AG10803 (cell line): ENCODE measurements at regions not wholly inside any gene's neighbourhood (a gene's known extent, or its start where the extent isn't known, plus 50 kb on each side); places are given as distances from the start of the nearest gene placed in this dataset.

Source experiments
- DNase-seq: peaks from one replicate; pipeline ENCODE4 v3.0.0; 2010; ENCODE audit warnings: low read depth
- H3K4me3 ChIP-seq: 2 replicates; pipeline ENCODE4 v1.5.1; 2011; ENCODE audit warnings: mild to moderate bottlenecking, low read length, control low read depth
- TF ChIP-seq, protein P1 (sequence below): conservative IDR thresholded peaks from 2 replicates; pipeline ENCODE4 v1.5.1; 2011; ENCODE audit warnings: mild to moderate bottlenecking, low read length, control low read depth, inconsistent platforms

DNA sequence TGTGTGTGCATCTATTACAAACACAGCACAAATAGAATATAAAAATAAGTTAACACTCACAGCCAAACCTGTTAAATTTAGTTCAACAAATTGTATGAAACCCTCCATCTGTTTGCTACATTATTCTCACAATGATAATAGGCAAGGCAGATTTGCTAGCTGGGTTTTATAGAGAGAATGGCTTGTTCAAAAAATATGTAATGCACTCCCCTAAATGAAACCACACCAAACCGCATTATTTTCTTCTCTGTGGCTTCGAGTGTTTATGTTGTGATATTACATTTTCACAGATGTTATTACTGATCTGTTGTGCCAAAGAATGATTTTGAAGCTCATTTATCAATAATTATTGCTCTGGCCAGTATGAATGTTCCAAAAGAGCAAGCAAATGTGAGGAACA is 92.9 kb downstream of the SPATA31D1 start:
- H3K4me3 ChIP-seq = no peak overlapping the region
- peak; percentile 3 for DNase-seq
- TF ChIP-seq, protein P1, sequence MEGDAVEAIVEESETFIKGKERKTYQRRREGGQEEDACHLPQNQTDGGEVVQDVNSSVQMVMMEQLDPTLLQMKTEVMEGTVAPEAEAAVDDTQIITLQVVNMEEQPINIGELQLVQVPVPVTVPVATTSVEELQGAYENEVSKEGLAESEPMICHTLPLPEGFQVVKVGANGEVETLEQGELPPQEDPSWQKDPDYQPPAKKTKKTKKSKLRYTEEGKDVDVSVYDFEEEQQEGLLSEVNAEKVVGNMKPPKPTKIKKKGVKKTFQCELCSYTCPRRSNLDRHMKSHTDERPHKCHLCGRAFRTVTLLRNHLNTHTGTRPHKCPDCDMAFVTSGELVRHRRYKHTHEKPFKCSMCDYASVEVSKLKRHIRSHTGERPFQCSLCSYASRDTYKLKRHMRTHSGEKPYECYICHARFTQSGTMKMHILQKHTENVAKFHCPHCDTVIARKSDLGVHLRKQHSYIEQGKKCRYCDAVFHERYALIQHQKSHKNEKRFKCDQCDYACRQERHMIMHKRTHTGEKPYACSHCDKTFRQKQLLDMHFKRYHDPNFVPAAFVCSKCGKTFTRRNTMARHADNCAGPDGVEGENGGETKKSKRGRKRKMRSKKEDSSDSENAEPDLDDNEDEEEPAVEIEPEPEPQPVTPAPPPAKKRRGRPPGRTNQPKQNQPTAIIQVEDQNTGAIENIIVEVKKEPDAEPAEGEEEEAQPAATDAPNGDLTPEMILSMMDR = no peak

DNA sequence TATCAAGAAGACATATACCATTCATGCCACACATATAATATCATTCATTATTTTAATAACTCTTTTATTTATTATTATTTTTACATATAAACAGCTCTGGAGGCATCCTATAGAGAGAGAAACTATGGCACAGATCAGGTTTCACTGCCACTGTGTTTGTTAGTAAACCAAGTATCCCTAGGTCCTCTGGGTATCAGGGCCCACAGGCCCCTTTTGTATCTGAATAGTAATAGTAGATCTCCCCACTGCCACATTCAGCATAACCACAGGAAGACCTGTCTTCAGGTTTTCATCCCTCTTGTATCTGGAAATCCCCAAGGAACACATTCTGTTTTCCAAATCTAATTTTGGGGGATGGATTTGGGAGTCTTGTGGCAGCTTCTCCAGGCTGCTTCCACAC is 94.0 kb downstream of the SPATA31D1 start:
- no peak overlapping the region for H3K4me3 ChIP-seq
- no peak for DNase-seq
- TF ChIP-seq, protein P1 = no peak

DNA sequence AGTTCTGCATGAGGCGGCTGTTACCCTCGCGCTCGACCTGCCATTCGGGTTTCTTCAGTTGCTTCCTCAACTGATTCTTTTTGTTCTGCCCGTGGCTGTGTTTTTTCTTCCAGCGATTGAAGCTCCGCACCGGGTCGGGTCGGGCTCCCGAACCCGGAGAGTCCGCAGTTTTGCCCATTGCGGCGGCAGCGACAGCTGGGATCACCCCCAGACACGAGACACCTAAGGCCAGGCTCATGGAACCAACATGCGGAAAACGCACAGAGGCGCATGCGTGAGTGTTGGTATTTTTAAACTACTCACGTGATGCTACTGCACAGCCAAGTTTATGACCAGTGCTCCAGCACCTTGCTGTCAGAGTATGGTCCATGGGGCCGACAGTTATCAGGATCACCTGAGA is 100.0 kb downstream of the SPATA31D1 start:
- no peak for DNase-seq
- TF ChIP-seq, protein P1 = no peak
- H3K4me3 ChIP-seq = no peak overlapping the region

DNA sequence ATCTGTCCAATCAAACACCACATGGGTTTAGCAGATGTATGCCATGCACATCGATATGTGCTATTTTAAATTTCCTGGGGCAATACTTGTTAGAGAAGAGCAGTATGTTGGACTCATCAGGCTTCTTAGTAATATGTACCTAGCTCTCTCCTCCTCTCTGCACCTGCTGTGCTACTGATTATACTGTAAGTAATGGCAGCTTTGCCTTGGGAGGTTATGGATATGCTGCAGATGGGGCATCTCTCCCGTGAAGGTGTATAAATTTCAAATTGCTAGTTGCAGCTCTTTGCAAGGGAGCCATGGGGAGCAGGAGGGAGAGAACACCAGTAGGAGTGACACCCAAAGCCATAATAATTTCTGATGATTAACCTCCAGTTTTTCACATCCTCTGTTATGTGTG is 101.5 kb downstream of the SPATA31D1 start:
- H3K4me3 ChIP-seq = no peak overlapping the region
- TF ChIP-seq, protein P1 = no peak
- no peak for DNase-seq

DNA sequence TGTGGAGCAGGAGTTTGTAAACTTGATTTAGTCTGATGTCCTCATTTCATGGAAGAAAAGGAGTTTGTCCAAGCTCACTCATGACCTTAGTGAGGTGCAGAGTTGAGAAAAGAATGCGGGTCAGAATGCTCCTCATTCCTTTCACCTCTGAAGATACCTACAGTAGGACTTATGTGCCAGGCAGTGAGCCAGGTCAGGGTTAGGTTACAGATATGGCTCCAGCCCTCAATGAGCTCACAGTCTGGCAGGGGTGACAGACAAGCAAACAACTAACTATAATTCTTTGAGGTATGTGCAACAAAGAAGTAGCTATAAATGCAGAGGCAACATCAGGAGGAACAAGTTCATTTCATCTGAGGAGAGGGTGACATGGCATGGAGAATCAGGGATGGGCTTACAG is 102.5 kb downstream of the SPATA31D1 start:
- TF ChIP-seq, protein P1 = no peak
- no peak overlapping the region for H3K4me3 ChIP-seq
- no peak for DNase-seq

DNA sequence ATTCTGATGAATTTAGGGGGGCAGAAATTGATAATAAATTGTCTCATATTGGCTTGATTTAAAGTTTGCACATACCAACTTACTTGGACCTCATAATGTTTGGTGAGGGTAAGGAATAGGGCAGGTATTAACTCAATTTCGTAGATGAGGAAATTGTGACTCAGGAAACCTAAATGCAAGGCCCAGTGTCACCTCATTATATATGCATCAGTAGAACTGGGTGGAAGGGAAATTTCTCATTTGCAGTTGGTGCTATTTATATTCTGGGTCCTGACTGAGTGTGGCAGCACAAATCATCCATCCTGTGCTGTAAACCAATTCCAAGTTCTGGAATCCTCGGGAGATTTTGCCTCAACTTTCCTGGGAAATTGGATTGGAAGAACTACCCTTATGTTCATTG is 103.0 kb downstream of the SPATA31D1 start:
- DNase-seq = no peak
- H3K4me3 ChIP-seq = no peak overlapping the region
- TF ChIP-seq, protein P1 = no peak

DNA sequence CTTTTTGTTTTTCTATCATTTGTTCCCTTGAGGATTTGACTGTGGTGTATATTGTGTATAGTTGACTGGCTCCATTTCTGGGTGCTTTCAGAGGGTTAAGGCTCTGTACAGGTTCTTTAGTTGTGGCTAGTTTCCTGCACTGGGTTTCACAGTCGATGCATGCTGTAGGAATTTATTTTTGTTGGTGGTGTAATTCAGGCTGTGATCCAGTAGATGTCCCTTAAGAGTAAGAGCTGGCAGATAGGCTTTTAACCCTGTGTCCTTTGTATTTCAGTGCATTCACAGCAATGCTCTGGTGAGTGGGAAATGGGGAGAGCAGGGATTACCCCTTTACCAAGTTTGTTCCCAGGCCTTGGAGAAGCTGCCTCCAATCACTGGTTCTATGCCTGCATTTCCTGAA is 112.9 kb downstream of the SPATA31D1 start:
- TF ChIP-seq, protein P1 = no peak
- DNase-seq = no peak
- no peak overlapping the region for H3K4me3 ChIP-seq
